ENCODE measurements at regions not wholly inside any gene's neighbourhood (a gene's known extent, or its start where the extent isn't known, plus 50 kb on each side); places are given as distances from the start of the nearest gene placed in this dataset.

DNA sequence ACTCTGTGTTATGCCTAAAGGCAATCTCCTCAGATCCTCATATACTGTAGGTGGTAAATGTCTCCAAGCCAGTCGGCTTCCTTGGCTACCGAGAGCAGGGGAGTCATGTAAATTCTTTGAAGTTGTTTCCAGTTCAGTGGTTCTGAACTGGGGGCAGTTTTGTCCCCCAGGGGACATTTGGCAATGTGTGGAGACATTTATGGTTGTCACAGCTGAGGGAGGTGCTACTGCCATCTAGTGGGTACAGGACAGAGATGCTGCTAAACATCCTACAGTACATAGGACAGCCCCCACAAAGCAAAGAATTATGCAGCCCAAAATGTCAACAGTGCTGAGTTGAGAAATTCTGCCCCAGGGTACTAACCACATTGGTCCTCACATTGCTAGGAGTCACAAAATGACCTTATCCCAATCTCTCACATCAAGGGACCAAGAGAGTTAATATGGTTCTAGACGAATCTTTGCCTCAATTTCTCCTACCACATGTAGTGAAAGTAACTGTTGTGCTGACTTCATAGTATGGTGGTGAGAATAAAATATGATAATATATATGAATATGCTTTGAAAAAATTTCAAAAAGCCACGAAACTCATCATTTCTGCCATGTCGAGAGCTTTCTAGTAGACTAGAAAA is 104.4 kb upstream of the ARHGAP24 start:
- 58 to 66% methylated on average over 5 of the region's 5 CpGs for WGBS, 2 donors
- Histone ChIP-seq H3K36me3 (ENCODE audit: control insufficient read depth in 4 of 4, insufficient read depth in 4 of 4, low read length in 4 of 4) (no peaks in the 10 kb centered on the region), H3K4me3 (no peak overlapping the region), H3K4me1 (ENCODE audit: control insufficient read depth in 5 of 5, insufficient read depth in 5 of 5, low read length in 5 of 5) (no peaks in the 10 kb centered on the region), H3K9ac (ENCODE audit: insufficient read depth in 1 of 2, low read length in 2 of 2) (no peak overlapping the region), H3K27me3 (ENCODE audit: control insufficient read depth in 3 of 3, insufficient read depth in 3 of 3, low read length in 2 of 3) (peaks cover 0 to 4% (median 0%) of the 10 kb centered on the region in 3 donors), H3K27ac (ENCODE audit: low read depth in 1 of 2, low read length in 1 of 2) (no peak overlapping the region), H3K9me3 (ENCODE audit: control insufficient read depth in 4 of 4, insufficient read depth in 3 of 4, low read length in 3 of 4) (no peaks in the 10 kb centered on the region)
- DNase-seq (peak; percentile 16 to 52 (median 29)), ATAC-seq (ENCODE audit: insufficient read depth, low FRiP score) (peak; percentile 66)
- TF ChIP-seq, protein P1, sequence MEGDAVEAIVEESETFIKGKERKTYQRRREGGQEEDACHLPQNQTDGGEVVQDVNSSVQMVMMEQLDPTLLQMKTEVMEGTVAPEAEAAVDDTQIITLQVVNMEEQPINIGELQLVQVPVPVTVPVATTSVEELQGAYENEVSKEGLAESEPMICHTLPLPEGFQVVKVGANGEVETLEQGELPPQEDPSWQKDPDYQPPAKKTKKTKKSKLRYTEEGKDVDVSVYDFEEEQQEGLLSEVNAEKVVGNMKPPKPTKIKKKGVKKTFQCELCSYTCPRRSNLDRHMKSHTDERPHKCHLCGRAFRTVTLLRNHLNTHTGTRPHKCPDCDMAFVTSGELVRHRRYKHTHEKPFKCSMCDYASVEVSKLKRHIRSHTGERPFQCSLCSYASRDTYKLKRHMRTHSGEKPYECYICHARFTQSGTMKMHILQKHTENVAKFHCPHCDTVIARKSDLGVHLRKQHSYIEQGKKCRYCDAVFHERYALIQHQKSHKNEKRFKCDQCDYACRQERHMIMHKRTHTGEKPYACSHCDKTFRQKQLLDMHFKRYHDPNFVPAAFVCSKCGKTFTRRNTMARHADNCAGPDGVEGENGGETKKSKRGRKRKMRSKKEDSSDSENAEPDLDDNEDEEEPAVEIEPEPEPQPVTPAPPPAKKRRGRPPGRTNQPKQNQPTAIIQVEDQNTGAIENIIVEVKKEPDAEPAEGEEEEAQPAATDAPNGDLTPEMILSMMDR (IDR thresholded peaks at IDR 0.05; ENCODE audit: control extremely low read depth, extremely low read depth), result peak; percentile 24

DNA sequence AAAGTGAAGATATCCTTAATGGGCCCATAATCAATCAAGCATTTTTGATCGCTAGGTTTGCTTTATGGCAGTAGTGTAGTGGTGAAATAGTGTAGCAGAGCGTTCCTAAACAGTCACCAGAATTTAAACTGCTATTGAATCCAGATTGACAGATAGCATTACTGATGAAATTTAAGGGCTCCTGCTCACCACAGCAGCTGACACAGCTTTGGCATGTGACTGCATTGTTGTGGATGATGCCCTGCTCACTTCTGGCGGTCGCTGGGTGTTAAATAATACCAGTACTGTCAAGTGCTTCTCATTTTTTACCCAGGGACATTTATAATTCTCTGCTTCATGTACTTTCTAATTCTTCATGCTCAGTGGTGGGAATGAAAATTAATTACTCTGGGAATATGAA is 102.0 kb upstream of the ARHGAP24 start:
- H3K4me1 ChIP-seq (ENCODE audit: control insufficient read depth in 5 of 5, insufficient read depth in 5 of 5, low read length in 5 of 5), result no peaks in the 10 kb centered on the region
- H3K36me3 ChIP-seq (ENCODE audit: control insufficient read depth in 4 of 4, insufficient read depth in 4 of 4, low read length in 4 of 4), result no peaks in the 10 kb centered on the region
- DNase-seq (no peak), ATAC-seq (ENCODE audit: insufficient read depth, low FRiP score) (no peak)
- peaks cover 0 to 6% (median 0%) of the 10 kb centered on the region in 3 donors for H3K27me3 ChIP-seq (ENCODE audit: control insufficient read depth in 3 of 3, insufficient read depth in 3 of 3, low read length in 2 of 3)
- no peak overlapping the region for H3K27ac ChIP-seq (ENCODE audit: low read depth in 1 of 2, low read length in 1 of 2)
- no peaks in the 10 kb centered on the region for H3K9me3 ChIP-seq (ENCODE audit: control insufficient read depth in 4 of 4, insufficient read depth in 3 of 4, low read length in 3 of 4)
- WGBS, 2 donors, result 85 to 91% methylated on average over 4 of the region's 4 CpGs
- no peak overlapping the region for H3K9ac ChIP-seq (ENCODE audit: insufficient read depth in 1 of 2, low read length in 2 of 2)
- TF ChIP-seq, protein P1 (IDR thresholded peaks at IDR 0.05; ENCODE audit: control extremely low read depth, extremely low read depth), result no peak
- H3K4me3 ChIP-seq, result no peak overlapping the region

DNA sequence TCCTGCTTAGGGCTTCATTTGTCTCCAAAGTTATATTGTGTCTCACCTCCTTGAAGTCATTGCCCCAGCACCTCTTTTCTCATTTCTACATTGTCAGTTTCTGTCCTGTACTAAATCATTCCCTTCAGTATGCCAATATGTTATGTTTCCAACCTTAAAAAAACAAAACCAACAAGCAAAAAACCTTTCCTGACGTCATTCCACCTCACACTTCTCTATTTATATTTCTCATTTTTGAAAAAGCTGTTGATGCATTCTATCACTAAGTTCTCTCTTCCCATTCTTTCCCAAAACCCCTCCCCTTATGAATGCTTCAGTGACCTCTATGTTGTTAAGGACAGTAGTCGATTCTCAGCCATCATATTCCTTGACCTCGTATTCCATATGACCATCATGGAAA is 98.7 kb upstream of the ARHGAP24 start:
- WGBS, 2 donors, result 86 to 87% methylated on average over 3 of the region's 3 CpGs
- no peak overlapping the region for H3K9ac ChIP-seq (ENCODE audit: insufficient read depth in 1 of 2, low read length in 2 of 2)
- no peaks in the 10 kb centered on the region for H3K9me3 ChIP-seq (ENCODE audit: control insufficient read depth in 4 of 4, insufficient read depth in 3 of 4, low read length in 3 of 4)
- peaks cover 0 to 2% (median 0%) of the 10 kb centered on the region in 3 donors for H3K27me3 ChIP-seq (ENCODE audit: control insufficient read depth in 3 of 3, insufficient read depth in 3 of 3, low read length in 2 of 3)
- no peaks in the 10 kb centered on the region for H3K36me3 ChIP-seq (ENCODE audit: control insufficient read depth in 4 of 4, insufficient read depth in 4 of 4, low read length in 4 of 4)
- no peaks in the 10 kb centered on the region for H3K4me1 ChIP-seq (ENCODE audit: control insufficient read depth in 5 of 5, insufficient read depth in 5 of 5, low read length in 5 of 5)
- DNase-seq (no peak), ATAC-seq (ENCODE audit: insufficient read depth, low FRiP score) (no peak)
- no peak overlapping the region for H3K4me3 ChIP-seq
- TF ChIP-seq, protein P1 (IDR thresholded peaks at IDR 0.05; ENCODE audit: control extremely low read depth, extremely low read depth), result no peak
- H3K27ac ChIP-seq (ENCODE audit: low read depth in 1 of 2, low read length in 1 of 2), result no peak overlapping the region

- H3K9me3 ChIP-seq (ENCODE audit: control insufficient read depth in 4 of 4, insufficient read depth in 3 of 4, low read length in 3 of 4), result no peaks in the 10 kb centered on the region
- no peaks in the 10 kb centered on the region for H3K4me1 ChIP-seq (ENCODE audit: control insufficient read depth in 5 of 5, insufficient read depth in 5 of 5, low read length in 5 of 5)
- DNase-seq (no peak), ATAC-seq (ENCODE audit: insufficient read depth, low FRiP score) (no peak)
- H3K27ac ChIP-seq (ENCODE audit: low read depth in 1 of 2, low read length in 1 of 2), result no peak overlapping the region
- H3K27me3 ChIP-seq (ENCODE audit: control insufficient read depth in 3 of 3, insufficient read depth in 3 of 3, low read length in 2 of 3), result no peaks in the 10 kb centered on the region
- TF ChIP-seq, protein P1 (IDR thresholded peaks at IDR 0.05; ENCODE audit: control extremely low read depth, extremely low read depth), result no peak
- H3K9ac ChIP-seq (ENCODE audit: insufficient read depth in 1 of 2, low read length in 2 of 2), result no peak overlapping the region
- 57 to 84% methylated on average over 4 of the region's 4 CpGs for WGBS, 2 donors
- H3K4me3 ChIP-seq, result no peak overlapping the region
- H3K36me3 ChIP-seq (ENCODE audit: control insufficient read depth in 4 of 4, insufficient read depth in 4 of 4, low read length in 4 of 4), result no peaks in the 10 kb centered on the region
Measured at GRCh38 chr4:85381968-85382367, 93.0 kb upstream of the ARHGAP24 start.
